ENCODE measurements at regions not wholly inside any gene's neighbourhood (a gene's known extent, or its start where the extent isn't known, plus 50 kb on each side); places are given as distances from the start of the nearest gene placed in this dataset.

- ATAC-seq = no peak
These were observed 1046.7 kb upstream of the MAP3K7 start for GRCh38 chr6:91633374-91634111.

GRCh38 chr6:91632308-91632707 is 1045.4 kb upstream of the MAP3K7 start:
- no peak for DNase-seq
- ATAC-seq = no peak

More at GRCh38 chr6:91633374-91634111, 1046.7 kb upstream of the MAP3K7 start:
- no peak for DNase-seq

GRCh38 chr6:91631227-91631626 is 1044.4 kb upstream of the MAP3K7 start:
- no peak for DNase-seq
- no peak for ATAC-seq

- ATAC-seq = no peak
- DNase-seq = no peak
These were observed 1040.0 kb upstream of the MAP3K7 start for GRCh38 chr6:91626911-91627310.

- ATAC-seq (no peak), DNase-seq (no peak)
These were observed 1026.6 kb upstream of the MAP3K7 start for GRCh38 chr6:91613481-91613880.

GRCh38 chr6:91611190-91611589 is 1024.3 kb upstream of the MAP3K7 start:
- ATAC-seq (no peak), DNase-seq (no peak)

GRCh38 chr6:91608428-91608827 is 1021.6 kb upstream of the MAP3K7 start:
- DNase-seq (no peak), ATAC-seq (no peak)

- DNase-seq (no peak), ATAC-seq (no peak)
These were observed 1019.5 kb upstream of the MAP3K7 start for GRCh38 chr6:91606148-91606901.

- DNase-seq (no peak), ATAC-seq (no peak)
These were observed 1013.7 kb upstream of the MAP3K7 start for GRCh38 chr6:91600561-91600960.

- DNase-seq = no peak
- ATAC-seq = no peak
These were observed 1003.3 kb upstream of the MAP3K7 start for GRCh38 chr6:91590191-91590590.

- no peak for ATAC-seq
- DNase-seq = no peak
These were observed 993.8 kb upstream of the MAP3K7 start for GRCh38 chr6:91580635-91581034.

- no peak for ATAC-seq
- DNase-seq = no peak
These were observed 988.2 kb upstream of the MAP3K7 start for GRCh38 chr6:91575032-91575431.

GRCh38 chr6:91573826-91574416 is 987.0 kb upstream of the MAP3K7 start:
- DNase-seq (no peak), ATAC-seq (no peak)

GRCh38 chr6:91572878-91573277 is 986.0 kb upstream of the MAP3K7 start:
- DNase-seq (no peak), ATAC-seq (no peak)

- no peak for DNase-seq
- ATAC-seq = no peak
These were observed 982.2 kb upstream of the MAP3K7 start for GRCh38 chr6:91569071-91569470.

GRCh38 chr6:91566467-91566866 is 979.6 kb upstream of the MAP3K7 start:
- DNase-seq = no peak
- no peak for ATAC-seq

GRCh38 chr6:91565207-91565606 is 978.3 kb upstream of the MAP3K7 start:
- DNase-seq (no peak), ATAC-seq (no peak)

- no peak for DNase-seq
These were observed 976.1 kb upstream of the MAP3K7 start for GRCh38 chr6:91562955-91563354.

GRCh38 chr6:91560409-91560808 is 973.5 kb upstream of the MAP3K7 start:
- DNase-seq = no peak
- ATAC-seq = no peak

More at GRCh38 chr6:91562955-91563354, 976.1 kb upstream of the MAP3K7 start:
- ATAC-seq = no peak

GRCh38 chr6:91540902-91541301 is 954.0 kb upstream of the MAP3K7 start:
- ATAC-seq (no peak), DNase-seq (no peak)

GRCh38 chr6:91539456-91539855 is 952.6 kb upstream of the MAP3K7 start:
- ATAC-seq (no peak), DNase-seq (no peak)

GRCh38 chr6:91538622-91539021 is 951.8 kb upstream of the MAP3K7 start:
- DNase-seq (no peak), ATAC-seq (no peak)

- ATAC-seq (no peak), DNase-seq (no peak)
These were observed 947.7 kb upstream of the MAP3K7 start for GRCh38 chr6:91534614-91535013.

Measured in stimulated activated naive CD8-positive, alpha-beta T cell treated with anti-CD3 and anti-CD28 coated beads, Interleukin-15, Interleukin-2, amounts not matched to agents 100 U/mL and 50 U/mL, for 24 hours (primary cell).